ENCODE measurements at regions not wholly inside any gene's neighbourhood (a gene's known extent, or its start where the extent isn't known, plus 50 kb on each side); places are given as distances from the start of the nearest gene placed in this dataset.

GRCh38 chr6:9914951-9915350, 499.9 kb downstream of the TFAP2A start:
- TF ChIP-seq POLR2AphosphoS5 (IDR thresholded peaks at IDR 0.05; ENCODE audit: low read depth, low read length) (no peak), SIN3A (IDR thresholded peaks at IDR 0.05; ENCODE audit: borderline replicate concordance, insufficient read depth, low read length) (no peak), REST (IDR thresholded peaks at IDR 0.05; ENCODE audit: insufficient read depth in 1 of 2, low read depth in 2 of 2, low read length in 2 of 2) (no peak)

Data from PFSK-1 (cell line).